ENCODE measurements at regions not wholly inside any gene's neighbourhood (a gene's known extent, or its start where the extent isn't known, plus 50 kb on each side); places are given as distances from the start of the nearest gene placed in this dataset.

DNA sequence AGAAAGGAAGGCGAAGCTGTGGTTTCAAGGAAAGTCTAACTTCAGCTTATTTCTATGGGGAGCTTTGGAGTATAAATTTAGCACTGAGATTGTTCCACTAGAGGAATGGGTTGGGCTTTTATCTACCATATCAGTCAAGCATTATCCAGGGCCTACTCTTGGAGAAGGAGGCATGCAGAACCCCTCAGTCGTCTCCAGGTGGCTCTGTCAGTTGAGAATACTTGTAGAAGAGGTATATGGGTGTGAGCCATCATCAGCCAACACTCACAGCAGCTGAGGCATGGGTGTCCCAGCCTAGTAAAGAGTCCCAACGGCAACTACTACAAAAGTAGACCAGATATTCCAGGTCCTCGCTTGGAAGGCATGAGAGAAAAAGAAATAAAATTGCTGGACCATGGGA, 548.5 kb upstream of the GRAMD2B start:
- no peak overlapping the region for H3K27ac Mint-ChIP-seq
- DNase-seq (ENCODE audit: low spot score): no peak
- no peaks in the 10 kb centered on the region for H3K27me3 Mint-ChIP-seq (ENCODE audit: low read depth)
- no peaks in the 10 kb centered on the region for H3K36me3 Mint-ChIP-seq (ENCODE audit: low read depth)
- intact Hi-C loops (cut with micrococcal nuclease): no loop called here
- no peak overlapping the region for H3K4me3 Mint-ChIP-seq (ENCODE audit: low read depth)
- H3K9me3 Mint-ChIP-seq: peaks cover 26% of the 10 kb centered on the region
- H3K4me1 Mint-ChIP-seq (ENCODE audit: low read depth): no peaks in the 10 kb centered on the region

DNA sequence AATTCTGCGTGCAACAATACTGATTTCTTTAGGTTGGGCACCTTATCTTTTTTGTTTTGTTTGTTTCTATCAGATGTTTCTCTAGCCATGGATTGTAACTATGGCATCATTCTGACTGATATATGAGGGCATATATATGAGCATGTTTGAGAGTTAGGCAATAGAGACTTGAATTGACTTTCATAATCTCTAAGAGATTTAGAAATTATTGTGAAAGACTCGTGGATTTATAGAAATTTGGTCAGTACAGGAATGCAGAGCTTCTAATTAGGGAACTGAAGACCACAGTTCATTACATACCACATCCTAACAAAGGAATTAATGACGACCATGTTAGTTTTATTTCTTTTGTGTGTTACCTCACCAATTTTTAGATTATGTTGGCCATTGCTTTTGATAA, 546.0 kb upstream of the GRAMD2B start:
- no peak for DNase-seq (ENCODE audit: low spot score)
- Mint-ChIP-seq H3K36me3 (ENCODE audit: low read depth) (no peaks in the 10 kb centered on the region), H3K27ac (no peak overlapping the region), H3K4me3 (ENCODE audit: low read depth) (no peak overlapping the region), H3K9me3 (peaks cover 18% of the 10 kb centered on the region), H3K27me3 (ENCODE audit: low read depth) (no peaks in the 10 kb centered on the region), H3K4me1 (ENCODE audit: low read depth) (no peaks in the 10 kb centered on the region)
- intact Hi-C loops (cut with micrococcal nuclease): no loop called here

DNA sequence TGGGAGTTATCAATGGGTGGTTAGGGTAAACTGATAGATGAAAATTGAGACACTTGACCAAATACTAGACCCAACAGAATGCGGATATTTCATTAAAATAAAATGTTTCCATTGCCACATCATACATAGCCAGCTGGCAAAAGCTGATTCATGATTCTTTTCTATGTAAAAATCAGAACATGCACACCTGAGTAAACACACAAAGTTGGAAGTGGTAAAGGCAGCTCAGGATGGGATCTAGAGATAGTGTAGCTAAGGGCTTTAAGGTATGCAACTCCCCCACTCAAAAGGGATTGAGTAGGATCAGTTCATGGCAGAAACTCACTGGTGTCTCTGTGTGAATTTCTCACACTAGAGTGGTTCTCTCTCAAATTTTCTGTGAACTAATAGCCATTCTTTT, 541.1 kb upstream of the GRAMD2B start:
- no peaks in the 10 kb centered on the region for H3K4me1 Mint-ChIP-seq (ENCODE audit: low read depth)
- peaks cover 12% of the 10 kb centered on the region for H3K9me3 Mint-ChIP-seq
- H3K4me3 Mint-ChIP-seq (ENCODE audit: low read depth): no peak overlapping the region
- intact Hi-C loops (cut with micrococcal nuclease): no loop called here
- DNase-seq (ENCODE audit: low spot score): no peak
- no peak overlapping the region for H3K27ac Mint-ChIP-seq
- no peaks in the 10 kb centered on the region for H3K27me3 Mint-ChIP-seq (ENCODE audit: low read depth)
- H3K36me3 Mint-ChIP-seq (ENCODE audit: low read depth): no peaks in the 10 kb centered on the region

DNA sequence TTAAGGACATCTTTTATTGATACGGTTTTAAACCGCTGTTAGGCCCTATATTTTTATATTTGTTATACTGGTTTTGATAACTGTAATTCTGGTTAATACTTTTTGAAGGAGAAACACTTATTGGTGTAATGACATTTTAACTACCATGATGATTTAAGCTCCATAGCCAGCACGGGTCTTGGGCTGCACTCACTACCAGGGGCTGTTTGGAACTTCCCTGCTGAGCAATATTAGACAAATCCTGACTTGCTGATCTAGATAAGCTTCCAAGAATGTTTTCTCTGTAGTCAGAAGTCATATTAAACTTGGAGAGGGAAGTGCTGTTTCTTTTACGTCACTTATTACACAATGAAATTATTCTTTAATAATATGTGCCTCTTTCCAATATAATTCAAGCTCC, 540.0 kb upstream of the GRAMD2B start:
- H3K4me3 Mint-ChIP-seq (ENCODE audit: low read depth): no peak overlapping the region
- no peak overlapping the region for H3K27ac Mint-ChIP-seq
- H3K9me3 Mint-ChIP-seq: peaks cover 5% of the 10 kb centered on the region
- DNase-seq (ENCODE audit: low spot score): no peak
- intact Hi-C loops (cut with micrococcal nuclease): no loop called here
- H3K4me1 Mint-ChIP-seq (ENCODE audit: low read depth): no peaks in the 10 kb centered on the region
- H3K36me3 Mint-ChIP-seq (ENCODE audit: low read depth): no peaks in the 10 kb centered on the region
- H3K27me3 Mint-ChIP-seq (ENCODE audit: low read depth): no peaks in the 10 kb centered on the region

DNA sequence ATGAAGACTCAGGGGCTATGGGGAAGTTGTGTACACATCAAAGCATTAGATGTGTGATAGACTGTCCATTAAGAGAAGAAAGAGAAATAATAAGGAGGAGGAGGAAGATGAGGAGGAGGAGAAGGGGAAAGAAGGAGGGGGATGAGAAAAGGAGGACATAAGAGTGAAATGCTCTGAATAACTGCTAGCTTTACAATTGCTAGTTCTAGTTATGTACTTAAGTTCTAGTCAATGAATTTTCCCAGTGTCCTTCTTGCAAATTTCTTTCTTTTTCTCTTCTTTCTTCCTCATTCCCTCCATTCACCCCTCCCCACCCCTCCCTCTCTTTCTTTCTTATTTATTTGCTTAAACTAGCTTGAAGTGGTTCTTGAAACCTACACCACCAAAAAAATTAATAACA, 534.9 kb upstream of the GRAMD2B start:
- no peaks in the 10 kb centered on the region for H3K4me1 Mint-ChIP-seq (ENCODE audit: low read depth)
- H3K4me3 Mint-ChIP-seq (ENCODE audit: low read depth): no peak overlapping the region
- no peaks in the 10 kb centered on the region for H3K36me3 Mint-ChIP-seq (ENCODE audit: low read depth)
- H3K27me3 Mint-ChIP-seq (ENCODE audit: low read depth): no peaks in the 10 kb centered on the region
- no peak for DNase-seq (ENCODE audit: low spot score)
- H3K9me3 Mint-ChIP-seq: peaks cover 23% of the 10 kb centered on the region
- no peak overlapping the region for H3K27ac Mint-ChIP-seq
- intact Hi-C loops (cut with micrococcal nuclease): no loop called here

DNA sequence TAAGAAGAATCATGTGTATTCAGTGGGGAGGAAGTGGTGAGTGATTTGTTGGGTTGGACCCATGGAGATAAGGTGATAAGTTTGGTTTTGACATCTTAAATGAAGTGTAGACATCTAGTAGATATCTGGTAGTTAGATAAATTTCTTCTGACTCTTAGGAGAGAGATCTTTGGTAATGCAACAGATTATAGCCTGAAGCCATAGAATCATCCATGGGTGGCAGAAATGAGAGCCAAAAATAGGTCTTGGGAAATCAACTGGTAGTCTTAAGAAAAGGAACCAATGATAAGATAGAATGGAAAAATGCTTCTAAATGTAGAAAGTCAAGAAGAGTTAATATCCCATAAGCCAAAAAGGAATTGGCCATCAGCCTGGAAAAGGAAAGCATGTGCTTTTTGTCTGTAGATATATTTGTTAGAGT, 532.7 kb upstream of the GRAMD2B start:
- H3K27me3 Mint-ChIP-seq (ENCODE audit: low read depth): no peaks in the 10 kb centered on the region
- intact Hi-C loops (cut with micrococcal nuclease): no loop called here
- no peaks in the 10 kb centered on the region for H3K4me1 Mint-ChIP-seq (ENCODE audit: low read depth)
- DNase-seq (ENCODE audit: low spot score): no peak
- H3K9me3 Mint-ChIP-seq: peaks cover 25% of the 10 kb centered on the region
- H3K4me3 Mint-ChIP-seq (ENCODE audit: low read depth): no peak overlapping the region
- H3K27ac Mint-ChIP-seq: no peak overlapping the region
- no peaks in the 10 kb centered on the region for H3K36me3 Mint-ChIP-seq (ENCODE audit: low read depth)

DNA sequence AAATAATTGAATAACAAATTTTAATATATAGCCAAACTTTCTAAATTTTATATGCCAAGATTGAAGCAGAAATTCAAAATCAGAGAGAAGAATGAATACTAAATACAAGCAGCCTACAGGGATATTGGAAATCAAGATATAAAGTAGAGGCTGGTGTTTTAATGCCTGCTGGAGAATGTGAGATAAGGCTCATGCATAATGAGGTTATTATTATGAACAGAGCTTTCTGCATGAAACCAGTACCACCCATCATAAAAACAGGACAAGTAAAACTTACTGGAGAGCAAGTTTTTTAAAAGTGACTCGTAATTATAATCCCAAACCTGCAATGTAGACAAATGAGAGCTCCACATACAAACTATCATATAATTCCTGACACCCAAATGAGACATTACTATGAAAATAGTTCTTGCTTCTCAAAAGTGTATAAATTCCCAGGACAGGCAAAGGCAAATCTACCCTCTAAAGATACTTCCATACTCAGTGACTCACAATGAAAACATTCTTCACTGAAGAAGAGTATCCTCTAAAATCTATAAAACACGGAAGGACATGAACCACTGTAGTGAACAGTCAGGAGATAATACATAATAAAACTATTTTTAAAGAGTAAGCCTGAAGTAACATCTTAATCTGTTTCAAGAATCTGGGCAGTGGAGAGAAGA, 532.0 kb upstream of the GRAMD2B start:
- Mint-ChIP-seq H3K4me1 (ENCODE audit: low read depth) (no peaks in the 10 kb centered on the region), H3K4me3 (ENCODE audit: low read depth) (no peak overlapping the region), H3K9me3 (peaks cover 25% of the 10 kb centered on the region), H3K27ac (no peak overlapping the region), H3K36me3 (ENCODE audit: low read depth) (no peaks in the 10 kb centered on the region), H3K27me3 (ENCODE audit: low read depth) (no peaks in the 10 kb centered on the region)
- intact Hi-C loops (cut with micrococcal nuclease): no loop called here
- no peak for DNase-seq (ENCODE audit: low spot score)

DNA sequence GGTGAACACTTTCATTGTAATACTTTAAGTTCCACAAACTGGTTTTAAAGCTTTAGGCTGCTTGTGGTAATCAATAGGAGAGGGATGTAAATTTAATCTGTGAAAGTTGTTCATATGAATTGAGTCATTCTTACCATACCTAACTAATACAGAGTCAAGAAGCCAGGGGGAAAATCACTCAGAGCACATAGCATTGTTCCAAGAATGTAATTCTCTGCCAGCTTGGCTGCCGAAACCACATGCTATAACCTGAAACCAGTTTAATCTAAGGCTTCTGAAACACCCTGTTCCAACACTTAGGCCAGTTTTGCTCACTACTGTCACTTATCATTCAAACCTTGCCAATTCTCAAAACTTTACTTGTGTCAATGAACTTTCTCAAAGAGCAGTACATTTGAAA, 528.8 kb upstream of the GRAMD2B start:
- DNase-seq (ENCODE audit: low spot score): no peak
- intact Hi-C loops (cut with micrococcal nuclease): no loop called here

DNA sequence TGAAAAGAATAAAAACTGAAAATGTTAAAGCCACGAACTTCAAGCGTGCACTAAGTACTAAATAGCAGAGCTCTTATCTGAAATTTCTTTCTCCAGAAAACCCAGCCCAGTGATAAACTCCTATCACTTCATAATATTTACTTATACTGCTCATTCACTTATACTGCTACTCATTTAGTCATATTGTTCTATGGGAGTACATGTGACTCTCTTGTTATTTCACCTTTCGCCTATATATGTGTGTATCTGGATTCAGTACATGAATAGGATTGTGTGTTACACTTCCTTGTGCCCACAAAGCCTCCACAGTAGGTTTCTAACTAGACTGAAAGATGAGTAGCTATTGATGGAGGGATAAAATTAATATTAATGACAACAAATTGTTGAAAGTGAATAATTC, 526.8 kb upstream of the GRAMD2B start:
- no peak for DNase-seq (ENCODE audit: low spot score)
- no peak overlapping the region for H3K4me3 Mint-ChIP-seq (ENCODE audit: low read depth)
- no peaks in the 10 kb centered on the region for H3K27me3 Mint-ChIP-seq (ENCODE audit: low read depth)
- H3K4me1 Mint-ChIP-seq (ENCODE audit: low read depth): no peaks in the 10 kb centered on the region
- intact Hi-C loops (cut with micrococcal nuclease): no loop called here
- no peak overlapping the region for H3K27ac Mint-ChIP-seq
- H3K36me3 Mint-ChIP-seq (ENCODE audit: low read depth): no peaks in the 10 kb centered on the region
- H3K9me3 Mint-ChIP-seq: peaks cover 13% of the 10 kb centered on the region

More for the DNA sequence above, 528.8 kb upstream of the GRAMD2B start:
- Mint-ChIP-seq H3K27me3 (ENCODE audit: low read depth) (no peaks in the 10 kb centered on the region), H3K9me3 (peaks cover 20% of the 10 kb centered on the region), H3K4me1 (ENCODE audit: low read depth) (no peaks in the 10 kb centered on the region), H3K4me3 (ENCODE audit: low read depth) (no peak overlapping the region), H3K27ac (no peak overlapping the region), H3K36me3 (ENCODE audit: low read depth) (no peaks in the 10 kb centered on the region)

DNA sequence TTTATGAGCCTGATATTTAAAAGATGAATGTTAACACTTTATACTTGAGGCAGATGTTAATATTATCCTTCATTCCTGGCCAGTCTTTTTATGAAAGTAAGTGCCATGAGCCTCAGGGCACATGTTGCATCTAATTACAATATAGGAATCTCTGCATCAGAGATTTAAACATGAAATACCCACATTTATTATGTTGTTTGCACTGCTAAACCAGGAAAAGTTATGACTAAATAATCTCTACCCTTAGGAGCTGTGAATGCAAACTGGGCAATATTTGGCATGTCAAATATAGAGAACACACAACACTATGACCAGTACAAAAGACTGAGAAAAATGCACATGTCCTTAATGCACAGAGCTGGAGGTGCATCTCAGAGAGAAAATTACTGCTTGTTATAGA, 526.1 kb upstream of the GRAMD2B start:
- Mint-ChIP-seq H3K9me3 (peaks cover 8% of the 10 kb centered on the region), H3K27me3 (ENCODE audit: low read depth) (no peaks in the 10 kb centered on the region), H3K4me1 (ENCODE audit: low read depth) (no peaks in the 10 kb centered on the region), H3K4me3 (ENCODE audit: low read depth) (no peak overlapping the region), H3K27ac (no peak overlapping the region), H3K36me3 (ENCODE audit: low read depth) (no peaks in the 10 kb centered on the region)
- intact Hi-C loops (cut with micrococcal nuclease): no loop called here
- no peak for DNase-seq (ENCODE audit: low spot score)

DNA sequence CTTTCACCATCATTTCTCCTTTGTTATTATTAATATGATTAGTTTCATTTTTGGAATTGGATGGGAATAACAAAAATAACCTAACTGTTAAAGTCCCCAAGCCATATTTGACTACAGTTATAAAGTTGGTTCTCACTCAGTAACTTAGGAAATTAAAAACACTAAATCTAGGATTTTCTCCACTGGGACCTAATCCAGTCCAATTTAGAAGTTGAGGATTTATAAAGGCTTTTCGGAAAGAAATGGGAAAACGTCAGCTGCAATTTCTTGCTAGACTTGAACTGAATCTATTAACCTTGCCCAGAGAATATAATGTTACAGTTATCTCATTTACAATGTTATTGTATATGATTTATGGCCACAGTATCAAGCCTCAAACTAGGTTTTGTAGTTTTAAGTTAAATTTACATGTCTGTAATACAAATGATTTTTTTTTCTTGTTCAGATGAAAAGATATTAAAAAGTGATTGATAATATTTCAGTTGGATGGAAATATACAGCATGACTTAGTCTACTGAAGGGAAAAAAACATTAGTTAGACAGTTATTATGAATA, 524.3 kb upstream of the GRAMD2B start:
- Mint-ChIP-seq H3K27me3 (ENCODE audit: low read depth) (no peaks in the 10 kb centered on the region), H3K9me3 (peaks cover 4% of the 10 kb centered on the region), H3K4me1 (ENCODE audit: low read depth) (no peaks in the 10 kb centered on the region), H3K27ac (no peak overlapping the region), H3K4me3 (ENCODE audit: low read depth) (no peak overlapping the region), H3K36me3 (ENCODE audit: low read depth) (no peaks in the 10 kb centered on the region)
- intact Hi-C loops (cut with micrococcal nuclease): no loop called here
- no peak for DNase-seq (ENCODE audit: low spot score)

DNA sequence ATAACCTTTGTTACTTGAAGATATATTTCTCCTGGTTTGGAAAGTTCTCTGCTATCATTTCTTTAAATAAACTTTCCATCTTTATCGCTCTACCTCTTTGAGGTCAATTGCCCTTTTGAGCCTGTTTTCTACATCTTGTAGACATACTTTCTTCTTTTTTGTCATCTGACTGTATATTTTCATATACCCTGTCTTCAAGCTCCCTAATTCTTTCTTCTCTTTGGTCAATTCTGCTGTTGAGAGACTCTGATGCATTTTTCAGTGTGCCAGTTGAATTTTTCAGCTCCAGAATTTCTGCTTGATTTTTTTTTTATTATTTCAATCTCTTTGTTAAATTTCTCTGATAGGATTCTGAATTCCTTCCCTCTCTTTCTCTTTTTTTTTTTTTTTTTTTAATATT, 511.2 kb upstream of the GRAMD2B start:
- no peak for DNase-seq (ENCODE audit: low spot score)
- H3K4me3 Mint-ChIP-seq (ENCODE audit: low read depth): no peak overlapping the region
- peaks cover 67% of the 10 kb centered on the region for H3K9me3 Mint-ChIP-seq
- intact Hi-C loops (cut with micrococcal nuclease): no loop called here
- H3K4me1 Mint-ChIP-seq (ENCODE audit: low read depth): no peaks in the 10 kb centered on the region
- H3K27ac Mint-ChIP-seq: no peak overlapping the region
- no peaks in the 10 kb centered on the region for H3K27me3 Mint-ChIP-seq (ENCODE audit: low read depth)
- no peaks in the 10 kb centered on the region for H3K36me3 Mint-ChIP-seq (ENCODE audit: low read depth)

DNA sequence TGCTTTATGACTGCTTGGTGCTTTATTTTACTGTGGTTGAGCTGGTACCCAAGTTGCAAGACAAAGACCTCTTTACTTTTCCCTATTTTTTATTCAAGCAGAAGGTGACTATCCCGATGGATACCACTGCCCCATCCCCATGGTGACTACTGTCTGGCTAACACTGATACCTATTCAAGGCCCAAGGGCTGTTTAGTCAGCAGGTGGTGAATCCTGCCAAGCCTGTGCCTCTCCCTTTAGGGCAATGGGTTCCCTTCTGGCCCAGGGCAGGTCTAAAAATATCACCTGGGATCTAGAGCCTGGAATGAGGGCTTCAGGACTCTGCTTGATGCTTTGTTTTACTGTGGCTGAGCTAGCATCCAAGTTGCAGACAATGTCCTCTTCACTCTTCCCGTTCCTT, 510.0 kb upstream of the GRAMD2B start:
- no peaks in the 10 kb centered on the region for H3K27me3 Mint-ChIP-seq (ENCODE audit: low read depth)
- H3K36me3 Mint-ChIP-seq (ENCODE audit: low read depth): no peaks in the 10 kb centered on the region
- H3K27ac Mint-ChIP-seq: no peak overlapping the region
- H3K9me3 Mint-ChIP-seq: peaks cover 60% of the 10 kb centered on the region
- H3K4me3 Mint-ChIP-seq (ENCODE audit: low read depth): no peak overlapping the region
- intact Hi-C loops (cut with micrococcal nuclease): no loop called here
- H3K4me1 Mint-ChIP-seq (ENCODE audit: low read depth): no peaks in the 10 kb centered on the region
- no peak for DNase-seq (ENCODE audit: low spot score)

DNA sequence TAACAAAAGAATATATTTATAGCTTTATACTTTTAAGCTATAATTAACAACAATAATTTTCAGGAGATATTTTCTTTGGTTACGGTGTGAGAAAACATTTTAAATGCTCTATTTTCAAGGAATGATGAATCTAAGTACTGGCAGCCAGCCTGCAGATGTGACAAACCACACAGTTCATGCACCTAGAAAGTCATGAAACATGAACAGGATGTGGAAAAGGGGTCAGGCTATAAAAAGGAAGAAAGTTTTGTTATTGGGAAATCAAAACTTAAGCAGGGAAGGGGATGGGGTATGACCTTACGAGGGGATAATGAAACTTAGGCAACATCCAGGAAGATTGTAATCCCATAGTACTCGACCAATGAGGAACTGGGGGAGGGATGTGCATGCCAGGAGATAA, 508.7 kb upstream of the GRAMD2B start:
- no peak overlapping the region for H3K27ac Mint-ChIP-seq
- DNase-seq (ENCODE audit: low spot score): no peak
- no peaks in the 10 kb centered on the region for H3K36me3 Mint-ChIP-seq (ENCODE audit: low read depth)
- H3K27me3 Mint-ChIP-seq (ENCODE audit: low read depth): no peaks in the 10 kb centered on the region
- intact Hi-C loops (cut with micrococcal nuclease): no loop called here
- H3K4me3 Mint-ChIP-seq (ENCODE audit: low read depth): no peak overlapping the region
- H3K9me3 Mint-ChIP-seq: peaks cover 51% of the 10 kb centered on the region
- no peaks in the 10 kb centered on the region for H3K4me1 Mint-ChIP-seq (ENCODE audit: low read depth)

Data from activated T-helper 2 cell treated with anti-CD3 and anti-CD28 coated beads, Interferon-gamma antibody, Interleukin-2, Interleukin-4, amounts not matched to agents 10 μg/mL and 5 μg/mL and 100 μg/mL, durations not matched to agents 14 hours and 24 hours and 36 hours (primary cell).